Kidney (tissue), 13 donors: ENCODE measurements at regions not wholly inside any gene's neighbourhood (a gene's known extent, or its start where the extent isn't known, plus 50 kb on each side); places are given as distances from the start of the nearest gene placed in this dataset.

Experiments
- DNase-seq, 5 donors: peaks; one replicate each; pipeline ENCODE4 v3.0.0-alpha.2; 2013 to 2020
- FAIRE-seq: peaks from 2 replicates; lab custom pipeline; 2012; peaks lifted over from hg19 to GRCh38; lab: Jason Lieb, UNC
- H3K27ac ChIP-seq, 2 donors: one replicate each; pipeline ENCODE4 v1.7.0; 2013; ENCODE audit warnings: low read depth in 2 of 2, low read length in 2 of 2, inconsistent platforms in 1 of 2
- H3K27me3 ChIP-seq: one replicate; pipeline ENCODE4 v1.7.1; 2013; ENCODE audit warnings: low read length, inconsistent platforms; ENCODE audit not compliant: control insufficient read depth, insufficient read depth
- H3K36me3 ChIP-seq, 3 donors: one replicate each; pipeline versions ENCODE4 v1.7.0 to v1.7.1; 2013; ENCODE audit warnings: low read length in 3 of 3, control low read depth in 1 of 3, inconsistent platforms in 1 of 3; ENCODE audit not compliant: insufficient read depth in 3 of 3, control insufficient read depth in 2 of 3
- H3K4me1 ChIP-seq, 3 donors: one replicate each; pipeline versions ENCODE4 v1.7.0 to v1.7.1; 2013; ENCODE audit warnings: low read length in 3 of 3, inconsistent platforms in 1 of 3, low read depth in 1 of 3; ENCODE audit not compliant: control insufficient read depth in 2 of 3, insufficient read depth in 2 of 3
- H3K4me3 ChIP-seq, 3 donors: one replicate each; pipeline versions ENCODE4 v1.7.0 to v1.8.1; 2013; ENCODE audit warnings: low read length in 3 of 3, control low read depth in 1 of 3, inconsistent platforms in 1 of 3
- H3K9ac ChIP-seq, 3 donors: one replicate each; pipeline versions ENCODE4 v1.7.0 to v1.7.1; 2013; ENCODE audit warnings: low read length in 3 of 3, control low read depth in 1 of 3, inconsistent platforms in 1 of 3
- H3K9me3 ChIP-seq, 3 donors: one replicate each; pipeline versions ENCODE4 v1.7.0 to v1.7.1; 2013; ENCODE audit warnings: low read length in 3 of 3, control low read depth in 1 of 3, inconsistent platforms in 1 of 3; ENCODE audit not compliant: control insufficient read depth in 2 of 3, insufficient read depth in 1 of 3
- intact Hi-C: fragments of 100-400 bp; cut with DNase I; formaldehyde crosslinking; loops from one replicate; pipeline ENCODE4 v1.11.1; 2022
- TF ChIP-seq, protein P1 (sequence below): IDR thresholded peaks from 3 replicates; pipeline ENCODE4 v1.5.1; 2012; ENCODE audit warnings: mild to moderate bottlenecking, moderate library complexity, borderline replicate concordance; ENCODE audit not compliant: insufficient read depth; ENCODE audit errors: extremely low read depth
- donor health status: control.
- donor health status: control.
- donor health status: control.
- donor health status: control.
- donor health status: control.
- donor health status: DM: yes; HTN: yes; CAD: no.
- donor health status: Normal renal cell carcinoma (clear cell type).

DNA sequence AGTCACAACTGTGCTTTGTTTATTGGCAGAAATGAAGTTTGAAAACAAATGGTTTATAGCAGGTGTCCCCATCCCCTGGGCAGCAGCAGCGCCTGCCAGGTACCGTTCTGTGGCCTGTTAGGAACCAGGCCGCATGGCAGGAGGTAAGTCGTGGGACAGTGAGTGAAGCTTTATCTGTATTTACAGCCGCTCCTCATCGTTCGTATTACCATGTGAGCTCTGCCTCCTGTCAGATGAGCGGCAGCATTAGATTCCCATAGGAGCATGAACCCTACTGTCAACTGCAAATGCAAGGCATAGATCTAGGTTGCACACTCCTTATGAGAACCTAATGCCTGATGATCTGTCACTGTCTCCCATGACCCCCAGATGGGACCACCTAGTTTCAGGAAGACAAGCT lies 63.4 kb upstream of the SOD1 start:
- FAIRE-seq (no peak), DNase-seq (no peak)
- TF ChIP-seq, protein P1, sequence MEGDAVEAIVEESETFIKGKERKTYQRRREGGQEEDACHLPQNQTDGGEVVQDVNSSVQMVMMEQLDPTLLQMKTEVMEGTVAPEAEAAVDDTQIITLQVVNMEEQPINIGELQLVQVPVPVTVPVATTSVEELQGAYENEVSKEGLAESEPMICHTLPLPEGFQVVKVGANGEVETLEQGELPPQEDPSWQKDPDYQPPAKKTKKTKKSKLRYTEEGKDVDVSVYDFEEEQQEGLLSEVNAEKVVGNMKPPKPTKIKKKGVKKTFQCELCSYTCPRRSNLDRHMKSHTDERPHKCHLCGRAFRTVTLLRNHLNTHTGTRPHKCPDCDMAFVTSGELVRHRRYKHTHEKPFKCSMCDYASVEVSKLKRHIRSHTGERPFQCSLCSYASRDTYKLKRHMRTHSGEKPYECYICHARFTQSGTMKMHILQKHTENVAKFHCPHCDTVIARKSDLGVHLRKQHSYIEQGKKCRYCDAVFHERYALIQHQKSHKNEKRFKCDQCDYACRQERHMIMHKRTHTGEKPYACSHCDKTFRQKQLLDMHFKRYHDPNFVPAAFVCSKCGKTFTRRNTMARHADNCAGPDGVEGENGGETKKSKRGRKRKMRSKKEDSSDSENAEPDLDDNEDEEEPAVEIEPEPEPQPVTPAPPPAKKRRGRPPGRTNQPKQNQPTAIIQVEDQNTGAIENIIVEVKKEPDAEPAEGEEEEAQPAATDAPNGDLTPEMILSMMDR, result no peak
- Histone ChIP-seq H3K4me3 (no peak overlapping the region), H3K9ac (no peak overlapping the region), H3K36me3 (no peaks in the 10 kb centered on the region), H3K4me1 (no peaks in the 10 kb centered on the region), H3K27me3 (no peaks in the 10 kb centered on the region), H3K27ac (no peak overlapping the region), H3K9me3 (no peaks in the 10 kb centered on the region)
- intact Hi-C loops, result no loop called here

DNA sequence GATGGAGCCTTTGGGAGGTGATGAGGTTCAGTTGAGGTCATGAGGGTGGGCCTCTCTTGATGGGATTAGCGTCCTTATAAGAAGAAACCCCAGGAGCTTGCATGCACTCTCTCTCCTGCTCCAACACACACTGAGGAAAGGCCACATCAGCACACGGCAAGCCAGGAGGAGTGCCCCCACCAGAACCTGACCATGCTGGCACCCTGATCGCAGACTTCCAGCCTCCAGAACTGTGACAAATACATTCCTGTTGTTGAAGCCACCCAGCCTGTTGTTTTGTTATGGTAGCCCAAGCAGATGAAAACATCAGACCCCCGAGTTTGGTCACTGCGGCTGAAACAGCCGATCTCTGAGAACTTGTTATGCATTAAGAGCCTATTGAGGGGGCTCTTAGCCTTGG lies 64.8 kb upstream of the SOD1 start:
- intact Hi-C loops, result no loop called here
- FAIRE-seq, result no peak
- H3K4me1 ChIP-seq, result no peaks in the 10 kb centered on the region

DNA sequence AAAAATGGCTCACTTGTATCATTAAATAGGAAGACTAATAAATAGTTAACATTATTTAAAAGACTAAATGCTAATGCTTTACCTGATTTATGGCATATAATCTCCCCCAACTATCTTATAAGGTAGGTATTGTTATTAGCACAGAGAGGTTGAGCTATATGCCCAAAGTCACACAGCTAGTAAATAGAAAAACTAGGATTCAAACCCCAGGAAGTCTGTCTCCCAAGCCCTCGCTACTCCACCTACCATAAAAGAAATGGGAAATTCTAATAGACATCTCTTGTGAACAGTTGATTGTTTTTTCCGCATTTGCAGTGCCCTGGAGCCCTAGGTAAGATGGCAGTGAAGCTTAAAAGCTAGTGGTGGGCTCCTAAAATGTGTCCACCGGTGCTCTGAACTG lies 65.2 kb upstream of the SOD1 start:
- no peaks in the 10 kb centered on the region for H3K9me3 ChIP-seq
- DNase-seq (no peak), FAIRE-seq (no peak)
- H3K27me3 ChIP-seq, result no peaks in the 10 kb centered on the region
- intact Hi-C loops, result no loop called here
- no peak overlapping the region for H3K9ac ChIP-seq
- H3K4me3 ChIP-seq, result no peak overlapping the region
- H3K36me3 ChIP-seq, result no peaks in the 10 kb centered on the region
- TF ChIP-seq, protein P1, result no peak
- no peak overlapping the region for H3K27ac ChIP-seq
- H3K4me1 ChIP-seq, result no peaks in the 10 kb centered on the region

More for the DNA sequence above, 64.8 kb upstream of the SOD1 start:
- DNase-seq, result no peak
- Histone ChIP-seq H3K36me3 (no peaks in the 10 kb centered on the region), H3K9ac (no peak overlapping the region), H3K9me3 (no peaks in the 10 kb centered on the region), H3K27ac (no peak overlapping the region), H3K4me3 (no peak overlapping the region), H3K27me3 (no peaks in the 10 kb centered on the region)
- TF ChIP-seq, protein P1, result no peak

DNA sequence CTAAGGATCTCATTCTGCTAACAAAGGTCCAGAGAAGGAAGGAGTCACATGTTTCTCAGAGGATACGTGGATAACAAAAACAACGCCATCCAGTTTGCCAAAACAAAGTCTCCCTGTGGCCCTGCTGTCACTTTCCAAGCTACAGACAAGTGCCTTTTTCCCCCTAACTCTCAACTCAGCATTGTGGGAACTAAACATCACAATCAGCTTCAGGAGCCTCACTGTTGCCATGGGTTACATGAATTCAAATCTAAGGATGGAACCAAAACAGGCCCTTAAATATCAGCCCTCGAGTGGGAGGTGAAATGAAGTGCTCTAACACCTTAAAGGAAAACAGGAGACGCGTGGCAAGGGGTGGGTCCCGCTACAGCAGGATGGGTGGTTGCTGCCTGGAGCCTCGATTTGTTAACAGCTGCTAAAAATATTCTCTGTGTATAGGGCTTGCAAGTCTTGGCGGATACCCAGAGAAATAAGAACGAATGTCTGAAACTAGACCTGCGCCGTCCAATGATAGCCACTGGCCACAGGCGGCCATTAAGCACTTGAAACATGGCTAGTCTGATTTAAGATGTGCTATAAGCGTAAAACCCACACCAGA lies 66.4 kb upstream of the SOD1 start:
- Histone ChIP-seq H3K27me3 (no peaks in the 10 kb centered on the region), H3K36me3 (no peaks in the 10 kb centered on the region), H3K27ac (no peak overlapping the region), H3K9ac (no peak overlapping the region), H3K4me1 (no peaks in the 10 kb centered on the region), H3K4me3 (no peak overlapping the region), H3K9me3 (no peaks in the 10 kb centered on the region)
- FAIRE-seq, result no peak
- TF ChIP-seq, protein P1, result no peak
- DNase-seq, result no peak
- intact Hi-C loops, result no loop called here
